IMR-90 (cell line): ENCODE measurements at regions not wholly inside any gene's neighbourhood (a gene's known extent, or its start where the extent isn't known, plus 50 kb on each side); places are given as distances from the start of the nearest gene placed in this dataset.

Experiments
- ATAC-seq: fragments of 200-7000 bp; cut with Tn5 transposase; 2 replicates; pipeline ENCODE4 v1.9.1; 2020; ENCODE audit warnings: low read depth, mild to moderate bottlenecking, moderate library complexity
- BruUV-seq: library from RNA; stranded (reverse); fragments of 400-500 nt; replicated peaks from 2 replicates; lab custom pipeline; 2021; lab: Mats Ljungman, UMichigan
- CTCF ChIA-PET: fragments of 300-600 bp; formaldehyde crosslinking; extraction: SDS; loops from one replicate; lab custom pipeline; 2021; ENCODE audit warnings: antibody characterized with exemption; lab: Yijun Ruan, JAX
- POLR2A ChIA-PET: fragments of 300-600 bp; sonication (Branson Sonifier 250); formaldehyde crosslinking; loops from one replicate; lab custom pipeline; 2022; ENCODE audit warnings: antibody characterized with exemption; ENCODE audit not compliant: unreplicated experiment; lab: Charles Lee
- DNase-seq: peaks from one replicate; pipeline ENCODE4 v3.0.0; 2013
- H2AFZ ChIP-seq: replicated peaks from 2 replicates; pipeline ENCODE3; 2013; ENCODE audit warnings: low read length, mild to moderate bottlenecking; ENCODE audit not compliant: poor library complexity
- H2AK5ac ChIP-seq: 2 replicates; pipeline ENCODE4 v1.6.1; 2013; ENCODE audit warnings: low read depth, low read length, inconsistent platforms
- H2AK9ac ChIP-seq: replicated peaks from 2 replicates; pipeline ENCODE3; 2013; ENCODE audit warnings: mild to moderate bottlenecking, low read depth, low read length, moderate library complexity; ENCODE audit not compliant: poor library complexity
- H2BK120ac ChIP-seq: 2 replicates; pipeline ENCODE4 v1.6.1; 2013; ENCODE audit warnings: low read depth, low read length, inconsistent platforms
- H2BK15ac ChIP-seq: 3 replicates; pipeline ENCODE4 v1.6.1; 2013; ENCODE audit warnings: low read depth, low read length, inconsistent platforms
- H2BK20ac ChIP-seq: 2 replicates; pipeline ENCODE4 v1.6.1; 2013; ENCODE audit warnings: low read depth, mild to moderate bottlenecking, inconsistent platforms, low read length, moderate library complexity
- H2BK5ac ChIP-seq: 2 replicates; pipeline ENCODE4 v1.6.1; 2013; ENCODE audit warnings: mild to moderate bottlenecking, low read depth, low read length, inconsistent platforms; ENCODE audit not compliant: poor library complexity, severe bottlenecking
- H3K14ac ChIP-seq: replicated peaks from 2 replicates; pipeline ENCODE4 v1.6.1; 2013; ENCODE audit warnings: low read depth, low read length, inconsistent platforms
- H3K18ac ChIP-seq: 2 replicates; pipeline ENCODE4 v1.6.1; 2013; ENCODE audit warnings: low read depth, low read length, control low read depth
- H3K23ac ChIP-seq: 2 replicates; pipeline ENCODE4 v1.6.1; 2013; ENCODE audit warnings: low read depth, low read length, inconsistent platforms
- H3K27ac ChIP-seq: 2 replicates; pipeline ENCODE4 v1.5.1; 2013; ENCODE audit warnings: mild to moderate bottlenecking, control low read depth, low read length; ENCODE audit not compliant: insufficient read depth
- H3K27me3 ChIP-seq: 2 replicates; pipeline ENCODE4 v1.6.1; 2013; ENCODE audit warnings: low read length; ENCODE audit not compliant: control insufficient read depth, insufficient read depth
- H3K36me3 ChIP-seq: 2 replicates; pipeline ENCODE4 v1.6.1; 2013; ENCODE audit warnings: low read length, mixed read lengths; ENCODE audit not compliant: control insufficient read depth, insufficient read depth
- H3K4ac ChIP-seq: 2 replicates; pipeline ENCODE4 v1.6.1; 2013; ENCODE audit warnings: low read depth, low read length, inconsistent platforms
- H3K4me1 ChIP-seq: 2 replicates; pipeline ENCODE4 v1.6.1; 2013; ENCODE audit warnings: low read length, mixed read lengths; ENCODE audit not compliant: control insufficient read depth, insufficient read depth
- H3K4me2 ChIP-seq: 2 replicates; pipeline ENCODE4 v1.6.1; 2013; ENCODE audit warnings: low read depth, mild to moderate bottlenecking, control low read depth, low read length, moderate library complexity
- H3K4me3 ChIP-seq: 2 replicates; pipeline ENCODE4 v1.5.1; 2013; ENCODE audit warnings: low read depth, mild to moderate bottlenecking, control low read depth, low read length, moderate library complexity; ENCODE audit not compliant: insufficient read depth
- H3K56ac ChIP-seq: 2 replicates; pipeline ENCODE4 v1.6.1; 2013; ENCODE audit warnings: low read length, inconsistent platforms; ENCODE audit not compliant: insufficient read depth; ENCODE audit errors: extremely low read depth
- H3K79me1 ChIP-seq, 2 experiments: 2 replicates each; pipeline ENCODE4 v1.6.1; 2013; ENCODE audit warnings: low read length in 2 of 2, inconsistent platforms in 1 of 2, low read depth in 1 of 2
- H3K9ac ChIP-seq: 2 replicates; pipeline ENCODE4 v1.6.1; 2013; ENCODE audit warnings: low read depth, low read length, control low read depth
- H3K9me1 ChIP-seq: 2 replicates; pipeline ENCODE4 v1.6.1; 2013; ENCODE audit warnings: low read length, inconsistent platforms; ENCODE audit not compliant: insufficient read depth
- H3K9me3 ChIP-seq: 2 replicates; pipeline ENCODE4 v1.6.1; 2013; ENCODE audit warnings: low read length; ENCODE audit not compliant: control insufficient read depth, insufficient read depth
- H4K20me1 ChIP-seq: 2 replicates; pipeline ENCODE4 v1.6.1; 2013; ENCODE audit warnings: low read length, inconsistent platforms; ENCODE audit not compliant: insufficient read depth
- H4K5ac ChIP-seq: 2 replicates; pipeline ENCODE4 v1.6.1; 2013; ENCODE audit warnings: mild to moderate bottlenecking, low read depth, low read length, control low read depth
- H4K8ac ChIP-seq, 2 experiments: 2 replicates each; pipeline ENCODE4 v1.6.1; 2013; ENCODE audit warnings: low read depth in 2 of 2, low read length in 2 of 2, control low read depth in 1 of 2, inconsistent platforms in 1 of 2
- H4K91ac ChIP-seq: 2 replicates; pipeline ENCODE4 v1.6.1; 2013; ENCODE audit warnings: low read depth, low read length, inconsistent platforms; ENCODE audit not compliant: insufficient read depth
- BHLHE40 ChIP-seq: fragments of 150-350 bp; IDR thresholded peaks from 2 replicates; pipeline ENCODE4 v1.6.1; 2016; ENCODE audit warnings: mild to moderate bottlenecking, low read depth, low read length
- CTCF ChIP-seq: conservative IDR thresholded peaks from 2 replicates; pipeline ENCODE4 v1.5.1; 2012; ENCODE audit warnings: mild to moderate bottlenecking, low read depth, low read length, improper control_type of control experiment
- ELK1 ChIP-seq: fragments of 150-350 bp; IDR thresholded peaks from 2 replicates; pipeline ENCODE4 v1.6.1; 2016; ENCODE audit warnings: low read depth, mild to moderate bottlenecking, low read length, moderate library complexity, borderline replicate concordance
- WGBS, 2 experiments: methylation state at CpG; one replicate each; pipeline versions ENCODE4 v1.1.5 to v1.1.7; 2013; ENCODE audit warnings: missing lambda C conversion rate in 2 of 2; ENCODE audit not compliant: insufficient read length in 1 of 2; ENCODE audit errors: extremely low coverage in 2 of 2; 5-methylcytosine and 5-hydroxymethylcytosine counted together
- dilution Hi-C: fragments of 300-500 bp; cut with HindIII; formaldehyde crosslinking; loops from one replicate; pipeline ENCODE4 v1.14.3; 2018; ENCODE audit warnings: low sequenced_read_pairs; ENCODE audit not compliant: unreplicated experiment
- in situ Hi-C: fragments of 300-500 bp; cut with MboI; formaldehyde crosslinking; loops from 3 replicates; pipeline ENCODE4 v1.14.3; 2019; ENCODE audit warnings: low sequenced_read_pairs, inconsistent platforms, mixed read lengths
- intact Hi-C: fragments of 100-400 bp; cut with micrococcal nuclease; formaldehyde crosslinking; loops from 2 replicates; pipeline ENCODE4 v1.10.0; 2022

DNA sequence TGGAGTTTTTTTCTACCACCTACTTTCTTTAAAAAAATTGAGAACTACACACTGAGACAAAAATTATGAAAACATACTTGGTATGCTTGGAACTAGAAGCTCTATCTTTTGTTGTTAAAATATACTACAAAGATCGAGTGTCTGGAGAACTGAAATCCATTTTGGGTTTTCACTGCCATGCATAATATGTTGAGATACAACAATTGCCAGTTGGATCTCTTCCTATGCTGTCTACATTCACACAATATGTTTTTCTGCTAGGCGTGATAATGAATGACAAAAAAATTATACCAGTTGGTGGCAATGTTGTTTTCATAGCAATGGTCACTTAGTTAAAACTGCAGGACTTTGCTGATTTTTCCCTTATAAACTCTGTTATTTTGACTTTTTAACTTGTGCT lies 605.4 kb upstream of the LCORL start:
- Histone ChIP-seq H3K9ac (no peak overlapping the region), H2AFZ (no peak overlapping the region), H3K36me3 (no peaks in the 10 kb centered on the region), H3K9me1 (no peaks in the 10 kb centered on the region), H4K20me1 (no peaks in the 10 kb centered on the region), H3K4ac (no peak overlapping the region), H4K91ac (no peak overlapping the region), H3K9me3 (peaks cover 7% of the 10 kb centered on the region), H3K27ac (no peak overlapping the region), H2BK20ac (no peak overlapping the region), H3K14ac (no peak overlapping the region), H3K56ac (no peak overlapping the region), H4K5ac (no peak overlapping the region), H3K4me1 (no peaks in the 10 kb centered on the region), H2BK120ac (no peak overlapping the region), H3K4me2 (no peak overlapping the region), H2BK5ac (no peak overlapping the region), H3K18ac (no peak overlapping the region), H4K8ac (no peak overlapping the region), H3K4me3 (no peak overlapping the region), H2AK9ac (no peak overlapping the region), H2AK5ac (no peak overlapping the region), H3K27me3 (no peaks in the 10 kb centered on the region), H3K79me1 (no peaks in the 10 kb centered on the region), H3K23ac (no peak overlapping the region), H2BK15ac (no peak overlapping the region)
- in situ Hi-C loops = no loop called here
- no peak for ATAC-seq
- DNase-seq = no peak
- TF ChIP-seq BHLHE40 (no peak), ELK1 (no peak), CTCF (no peak)
- ChIA-PET POLR2A (no interaction called here), CTCF (no interaction called here)
- no TSS peak for BruUV-seq
- dilution Hi-C loops = no loop called here
- intact Hi-C loops = no loop called here
- no CpG with 5 or more reads among the region's 2 CpGs for WGBS, 2 experiments
